CD4-positive, alpha-beta T cell (primary cell): ENCODE measurements at regions not wholly inside any gene's neighbourhood (a gene's known extent, or its start where the extent isn't known, plus 50 kb on each side); places are given as distances from the start of the nearest gene placed in this dataset.

Experiments used
- ATAC-seq: fragments of 200-7000 bp; cut with Tn5 transposase; one replicate; pipeline ENCODE4 v1.10.0; 2022; ENCODE audit warnings: mild to moderate bottlenecking; ENCODE audit not compliant: poor library complexity
- CTCF ChIA-PET: fragments of 350-600 bp; sonication (Branson Sonifier 250); formaldehyde crosslinking; loops from one replicate; lab custom pipeline; 2021; ENCODE audit warnings: antibody characterized with exemption, inconsistent platforms; lab: Charles Lee
- POLR2A ChIA-PET: fragments of 350-600 bp; sonication (Branson Sonifier 250); formaldehyde crosslinking; loops from one replicate; lab custom pipeline; 2021; ENCODE audit warnings: antibody characterized with exemption, inconsistent platforms; lab: Charles Lee
- DNase-seq, 14 experiments: peaks; one replicate each; pipeline ENCODE4 v3.0.0-alpha.2; 2013 to 2020; ENCODE audit warnings: mixed read lengths in 2 of 14
- H3K27ac ChIP-seq, 2 donors: one replicate each; pipeline versions ENCODE4 v1.5.1 to v1.7.0; 2013; ENCODE audit warnings: low read length in 2 of 2, low read depth in 1 of 2, mild to moderate bottlenecking in 1 of 2
- H3K27me3 ChIP-seq, 2 experiments: 1 replicate in 1 of 2; 2 replicates in 1 of 2; pipeline versions ENCODE4 v1.6.1 to v1.7.0; 2013; ENCODE audit warnings: low read length in 2 of 2, control low read depth in 1 of 2, mild to moderate bottlenecking in 1 of 2, moderate library complexity in 1 of 2; ENCODE audit not compliant: insufficient read depth in 2 of 2, control insufficient read depth in 1 of 2
- H3K36me3 ChIP-seq: one replicate; pipeline ENCODE4 v1.6.1; 2013; ENCODE audit warnings: low read length, control low read depth; ENCODE audit not compliant: insufficient read depth
- H3K4me1 ChIP-seq: one replicate; pipeline ENCODE4 v1.6.1; 2013; ENCODE audit warnings: low read length, control low read depth; ENCODE audit not compliant: insufficient read depth
- H3K4me3 ChIP-seq: one replicate; pipeline ENCODE4 v1.5.1; 2013; ENCODE audit warnings: mild to moderate bottlenecking, low read length, moderate library complexity
- H3K9me3 ChIP-seq, 2 experiments: 1 replicate in 1 of 2; 2 replicates in 1 of 2; pipeline versions ENCODE4 v1.6.1 to v1.7.0; 2013; ENCODE audit warnings: low read length in 2 of 2, mild to moderate bottlenecking in 2 of 2, control low read depth in 1 of 2, moderate library complexity in 1 of 2; ENCODE audit not compliant: control insufficient read depth in 1 of 2, insufficient read depth in 1 of 2
- H3K27ac Mint-ChIP-seq: one replicate; pipeline ENCODE4 v1.8.0; 2020; ENCODE audit warnings: mixed read lengths
- H3K27me3 Mint-ChIP-seq: one replicate; pipeline ENCODE4 v1.8.0; 2021; ENCODE audit warnings: mixed read lengths
- H3K36me3 Mint-ChIP-seq: one replicate; pipeline ENCODE4 v1.8.0; 2021; ENCODE audit warnings: low read depth, mixed read lengths
- H3K4me1 Mint-ChIP-seq: one replicate; pipeline ENCODE4 v1.8.0; 2021; ENCODE audit warnings: low read depth, mixed read lengths
- H3K4me3 Mint-ChIP-seq: one replicate; pipeline ENCODE4 v1.8.0; 2020; ENCODE audit warnings: mild to moderate bottlenecking, mixed read lengths
- H3K9me3 Mint-ChIP-seq: one replicate; pipeline ENCODE4 v1.8.0; 2020; ENCODE audit warnings: mixed read lengths
- CTCF ChIP-seq: fragments of 200-600 bp; IDR thresholded peaks from one replicate; pipeline ENCODE4 v1.8.0; 2022; ENCODE audit warnings: antibody characterized with exemption, mild to moderate bottlenecking
- intact Hi-C, 2 experiments: fragments of 100-400 bp; cut with DNase I in 1 of 2; cut with micrococcal nuclease in 1 of 2; formaldehyde crosslinking; loops; one replicate each; pipeline versions ENCODE4 v1.15.1 to v1.9.0; 2023 to 2025; cut with DNase I, micrococcal nuclease

DNA sequence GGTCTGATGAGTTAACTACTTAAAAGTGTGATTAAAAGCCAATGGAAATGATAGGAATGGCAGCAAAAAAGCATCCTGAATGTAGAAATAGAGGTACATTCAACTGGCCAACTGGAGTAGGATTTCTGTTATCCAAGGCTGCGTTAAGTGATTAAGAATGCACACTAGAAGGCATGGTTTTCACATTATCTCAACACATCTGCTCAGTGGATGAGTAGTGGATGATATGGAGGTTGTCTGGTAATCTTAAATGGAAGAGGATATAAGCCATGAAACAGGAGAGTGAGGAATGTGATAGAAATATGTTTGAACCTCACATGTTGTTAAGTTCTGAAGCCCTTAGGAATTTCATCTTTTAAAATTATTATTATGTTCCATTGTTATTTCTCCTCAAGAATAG lies 839.9 kb downstream of the USP25 start:
- no peak overlapping the region for H3K4me3 ChIP-seq
- Mint-ChIP-seq H3K36me3 (no peaks in the 10 kb centered on the region), H3K9me3 (peaks cover 2% of the 10 kb centered on the region), H3K4me1 (no peaks in the 10 kb centered on the region), H3K27ac (no peak overlapping the region), H3K4me3 (no peak overlapping the region), H3K27me3 (no peaks in the 10 kb centered on the region)
- H3K27me3 ChIP-seq = no peaks in the 10 kb centered on the region
- intact Hi-C loops = no loop called here
- DNase-seq (no peak), ATAC-seq (no peak)
- TF ChIP-seq CTCF = no peak
- H3K27ac ChIP-seq = no peak overlapping the region
- ChIA-PET CTCF (no interaction called here), POLR2A (no interaction called here)
- peaks cover 0 to 5% of the 10 kb centered on the region in 2 experiments for H3K9me3 ChIP-seq
- H3K4me1 ChIP-seq = no peaks in the 10 kb centered on the region
- no peaks in the 10 kb centered on the region for H3K36me3 ChIP-seq

DNA sequence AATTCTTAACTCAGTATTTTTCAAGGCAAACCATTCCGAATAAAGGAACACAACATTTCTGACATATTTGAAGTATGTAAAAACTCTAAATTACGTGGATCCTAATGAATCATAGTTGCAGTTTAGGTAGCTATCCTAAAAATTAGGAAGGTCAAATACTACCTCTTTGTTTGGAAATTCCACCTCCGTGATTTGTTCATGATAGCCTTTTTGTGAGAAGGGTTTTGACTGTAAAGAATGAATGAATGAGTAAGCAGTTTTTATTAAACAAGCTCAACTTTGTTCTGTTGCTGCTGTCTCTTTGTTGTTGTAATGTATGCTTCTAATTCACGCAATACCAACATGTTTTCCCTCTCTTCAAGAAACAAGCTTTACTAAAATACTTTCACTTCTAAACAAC lies 840.4 kb downstream of the USP25 start:
- Mint-ChIP-seq H3K27me3 (no peaks in the 10 kb centered on the region), H3K4me1 (no peaks in the 10 kb centered on the region), H3K36me3 (no peaks in the 10 kb centered on the region), H3K27ac (no peak overlapping the region), H3K4me3 (no peak overlapping the region), H3K9me3 (peaks cover 2% of the 10 kb centered on the region)
- intact Hi-C loops = no loop called here
- H3K27ac ChIP-seq = no peak overlapping the region
- TF ChIP-seq CTCF = no peak
- H3K9me3 ChIP-seq = peaks cover 0 to 7% of the 10 kb centered on the region in 2 experiments
- no peak overlapping the region for H3K4me3 ChIP-seq
- H3K27me3 ChIP-seq = no peaks in the 10 kb centered on the region
- ChIA-PET POLR2A (no interaction called here), CTCF (no interaction called here)
- no peak for ATAC-seq
- no peak for DNase-seq
- H3K4me1 ChIP-seq = no peaks in the 10 kb centered on the region
- H3K36me3 ChIP-seq = no peaks in the 10 kb centered on the region

GRCh38 chr21:16570856-16571255 lies 841.1 kb downstream of the USP25 start:
- ATAC-seq = no peak
- no peak overlapping the region for H3K4me3 Mint-ChIP-seq
- ChIA-PET POLR2A (no interaction called here), CTCF (no interaction called here)
- H3K4me1 Mint-ChIP-seq = no peaks in the 10 kb centered on the region
- no peak for DNase-seq
- Histone ChIP-seq H3K36me3 (no peaks in the 10 kb centered on the region), H3K27me3 (no peaks in the 10 kb centered on the region), H3K27ac (no peak overlapping the region), H3K4me1 (no peaks in the 10 kb centered on the region), H3K9me3 (peaks cover 0 to 13% of the 10 kb centered on the region in 2 experiments), H3K4me3 (no peak overlapping the region)
- H3K36me3 Mint-ChIP-seq = no peaks in the 10 kb centered on the region
- no peaks in the 10 kb centered on the region for H3K27me3 Mint-ChIP-seq
- intact Hi-C loops = no loop called here
- no peak overlapping the region for H3K27ac Mint-ChIP-seq
- H3K9me3 Mint-ChIP-seq = peaks cover 2% of the 10 kb centered on the region
- no peak for TF ChIP-seq CTCF
